A549 (cell line): ENCODE measurements at regions not wholly inside any gene's neighbourhood (a gene's known extent, or its start where the extent isn't known, plus 50 kb on each side); places are given as distances from the start of the nearest gene placed in this dataset.

ENCODE experiments used
- ATAC-seq, 2 experiments: fragments of 200-7000 bp in 1 of 2; fragments of >200 bp in 1 of 2; cut with Nextera tagmentation in 1 of 2; cut with Tn5 transposase in 1 of 2; 3 replicates each; pipeline versions ENCODE4 v1.8.0 to v1.9.1; 2018 to 2020; ENCODE audit warnings: mild to moderate bottlenecking in 1 of 2, moderate library complexity in 1 of 2
- CTCF ChIA-PET: fragments of 300-600 bp; sonication (Branson Sonifier 250); formaldehyde crosslinking; extraction: SDS; loops from one replicate; lab custom pipeline; 2021; ENCODE audit warnings: antibody characterized with exemption, inconsistent platforms; lab: Yijun Ruan, JAX
- POLR2A ChIA-PET: fragments of 350-600 bp; formaldehyde crosslinking; extraction: SDS; loops from one replicate; lab custom pipeline; 2021; ENCODE audit warnings: antibody characterized with exemption, inconsistent platforms; lab: Yijun Ruan, JAX
- DNase-seq, 2 experiments: peaks; one replicate each; pipeline versions ENCODE4 v3.0.0 to v3.0.0-alpha.2; 2011 to 2016; ENCODE audit warnings: low read depth in 1 of 2, low spot score in 1 of 2
- FAIRE-seq: peaks from 2 replicates; lab custom pipeline; 2011; peaks lifted over from hg19 to GRCh38; lab: Jason Lieb, UNC
- H3K27ac ChIP-seq, 2 experiments: fragments of >200 bp; sonication (Bioruptor Twin); formaldehyde crosslinking; 3 replicates each; pipeline ENCODE4 v1.5.1; 2016 to 2017
- H3K4me1 ChIP-seq: fragments of >200 bp; sonication (Bioruptor Twin); formaldehyde crosslinking; 3 replicates; pipeline ENCODE4 v1.6.1; 2016
- H3K4me2 ChIP-seq: fragments of >200 bp; sonication (Bioruptor Twin); formaldehyde crosslinking; 3 replicates; pipeline ENCODE4 v1.6.1; 2016
- H3K4me3 ChIP-seq: fragments of >200 bp; sonication (Bioruptor Twin); formaldehyde crosslinking; 3 replicates; pipeline ENCODE4 v1.5.1; 2016
- H3K9me3 ChIP-seq: fragments of >200 bp; sonication (Bioruptor Twin); formaldehyde crosslinking; 3 replicates; pipeline ENCODE4 v1.6.1; 2016
- CBX2 ChIP-seq: fragments of 200-600 bp; sonication (generic); IDR thresholded peaks from 2 replicates; pipeline ENCODE4 v1.6.1; 2016; ENCODE audit warnings: low read depth, mild to moderate bottlenecking, borderline replicate concordance
- CHD2 ChIP-seq: fragments of 150-350 bp; IDR thresholded peaks from 2 replicates; pipeline ENCODE4 v1.6.1; 2014; ENCODE audit warnings: low read length; ENCODE audit not compliant: partially characterized antibody
- CHD4 ChIP-seq: fragments of 200-600 bp; sonication (generic); IDR thresholded peaks from 2 replicates; pipeline ENCODE4 v1.6.1; 2016; ENCODE audit warnings: antibody characterized with exemption, mild to moderate bottlenecking, borderline replicate concordance
- EHF ChIP-seq: fragments of 250-450 bp; sonication (Bioruptor Pico); IDR thresholded peaks from 2 replicates; pipeline ENCODE4 v1.5.0; 2020; ENCODE audit warnings: mild to moderate bottlenecking
- ESRRA ChIP-seq: fragments of 150-350 bp; IDR thresholded peaks from 2 replicates; pipeline ENCODE4 v1.6.1; 2014; ENCODE audit warnings: mild to moderate bottlenecking, low read length, borderline replicate concordance
- FOSB ChIP-seq: fragments of 250-450 bp; sonication (Bioruptor Pico); IDR thresholded peaks from 2 replicates; pipeline ENCODE4 v1.5.0; 2020; ENCODE audit warnings: mild to moderate bottlenecking, moderate library complexity
- HOXA7 ChIP-seq: fragments of 250-450 bp; sonication (Bioruptor Pico); IDR thresholded peaks from 2 replicates; pipeline ENCODE4 v1.5.0; 2020; ENCODE audit warnings: mild to moderate bottlenecking, moderate library complexity
- KDM1A ChIP-seq: fragments of 200-600 bp; sonication (generic); IDR thresholded peaks from 2 replicates; pipeline ENCODE4 v1.6.1; 2016; ENCODE audit warnings: low read depth, mild to moderate bottlenecking
- MAZ ChIP-seq: fragments of 150-350 bp; IDR thresholded peaks from 2 replicates; pipeline ENCODE4 v1.6.1; 2014; ENCODE audit warnings: antibody characterized with exemption, low read depth, low read length, borderline replicate concordance
- NPAS2 ChIP-seq: fragments of 250-450 bp; sonication (Bioruptor Pico); IDR thresholded peaks from 2 replicates; pipeline ENCODE4 v1.8.0; 2022; ENCODE audit warnings: mild to moderate bottlenecking, moderate library complexity, borderline replicate concordance
- NR3C1 ChIP-seq: fragments of >200 bp; sonication (Bioruptor Twin); formaldehyde crosslinking; IDR thresholded peaks from 3 replicates; pipeline ENCODE4 v1.6.1; 2017
- PHF8 ChIP-seq: fragments of 200-600 bp; sonication (generic); IDR thresholded peaks from 2 replicates; pipeline ENCODE4 v1.6.1; 2016; ENCODE audit warnings: low read depth, mild to moderate bottlenecking, antibody characterized with exemption, moderate library complexity, borderline replicate concordance
- POLR2A ChIP-seq: IDR thresholded peaks from 2 replicates; pipeline ENCODE4 v1.6.1; 2012; ENCODE audit warnings: mild to moderate bottlenecking, low read length
- POLR2AphosphoS2 ChIP-seq: conservative IDR thresholded peaks from 2 replicates; pipeline ENCODE4 v1.6.1; 2012; ENCODE audit warnings: low read length, improper control_type of control experiment, inconsistent platforms
- RNF2 ChIP-seq: fragments of 200-600 bp; sonication (generic); IDR thresholded peaks from 2 replicates; pipeline ENCODE4 v1.6.1; 2016; ENCODE audit warnings: low read depth, mild to moderate bottlenecking, antibody characterized with exemption, moderate library complexity, borderline replicate concordance
- TFCP2L1 ChIP-seq: fragments of 250-450 bp; sonication (Bioruptor Pico); IDR thresholded peaks from 2 replicates; pipeline ENCODE4 v1.5.0; 2021; ENCODE audit warnings: mild to moderate bottlenecking
- TP53 ChIP-seq: fragments of 250-450 bp; sonication (Bioruptor Pico); IDR thresholded peaks from 2 replicates; pipeline ENCODE4 v1.5.0; 2021; ENCODE audit warnings: mild to moderate bottlenecking, moderate library complexity
- ZFP36 ChIP-seq: fragments of 450-650 bp; IDR thresholded peaks from 2 replicates; pipeline ENCODE4 v1.6.1; 2014; ENCODE audit warnings: borderline replicate concordance; ENCODE audit not compliant: partially characterized antibody
- WGBS: methylation state at CpG from one replicate; pipeline ENCODE4 v1.1.6; 2017; ENCODE audit errors: missing lambda C conversion rate; 5-methylcytosine and 5-hydroxymethylcytosine counted together
- TF ChIP-seq, protein P1 (sequence below): fragments of 200-600 bp; sonication (generic); IDR thresholded peaks from 2 replicates; pipeline ENCODE4 v1.6.1; 2016; ENCODE audit warnings: antibody characterized with exemption, mild to moderate bottlenecking, moderate library complexity

- Histone ChIP-seq H3K9me3 (peaks cover 8% of the 10 kb centered on the region; the same call in 1 of the 3 replicates), H3K4me2 (no peak overlapping the region), H3K4me1 (no peaks in the 10 kb centered on the region), H3K27ac (no peak overlapping the region), H3K4me3 (no peak overlapping the region)
- CTCF ChIA-PET: no interaction called here
- POLR2A ChIA-PET: no interaction called here
- no peak for DNase-seq
- no peak for FAIRE-seq
- WGBS: 21% methylated on average over 10 of the region's 10 CpGs
- TF ChIP-seq RNF2 (no peak), FOSB (CRISPR knock-in tag) (no peak), ESRRA (no peak), MAZ (no peak), PHF8 (no peak), HOXA7 (no peak), POLR2AphosphoS2 (no peak), ZFP36 (no peak), CHD4 (no peak), TP53 (CRISPR knock-in tag) (no peak), CHD2 (no peak), POLR2A (no peak), CBX2 (no peak), NR3C1 (no peak), TFCP2L1 (CRISPR knock-in tag) (no peak), NPAS2 (CRISPR knock-in tag) (no peak), EHF (CRISPR knock-in tag) (no peak)
- TF ChIP-seq, protein P1, sequence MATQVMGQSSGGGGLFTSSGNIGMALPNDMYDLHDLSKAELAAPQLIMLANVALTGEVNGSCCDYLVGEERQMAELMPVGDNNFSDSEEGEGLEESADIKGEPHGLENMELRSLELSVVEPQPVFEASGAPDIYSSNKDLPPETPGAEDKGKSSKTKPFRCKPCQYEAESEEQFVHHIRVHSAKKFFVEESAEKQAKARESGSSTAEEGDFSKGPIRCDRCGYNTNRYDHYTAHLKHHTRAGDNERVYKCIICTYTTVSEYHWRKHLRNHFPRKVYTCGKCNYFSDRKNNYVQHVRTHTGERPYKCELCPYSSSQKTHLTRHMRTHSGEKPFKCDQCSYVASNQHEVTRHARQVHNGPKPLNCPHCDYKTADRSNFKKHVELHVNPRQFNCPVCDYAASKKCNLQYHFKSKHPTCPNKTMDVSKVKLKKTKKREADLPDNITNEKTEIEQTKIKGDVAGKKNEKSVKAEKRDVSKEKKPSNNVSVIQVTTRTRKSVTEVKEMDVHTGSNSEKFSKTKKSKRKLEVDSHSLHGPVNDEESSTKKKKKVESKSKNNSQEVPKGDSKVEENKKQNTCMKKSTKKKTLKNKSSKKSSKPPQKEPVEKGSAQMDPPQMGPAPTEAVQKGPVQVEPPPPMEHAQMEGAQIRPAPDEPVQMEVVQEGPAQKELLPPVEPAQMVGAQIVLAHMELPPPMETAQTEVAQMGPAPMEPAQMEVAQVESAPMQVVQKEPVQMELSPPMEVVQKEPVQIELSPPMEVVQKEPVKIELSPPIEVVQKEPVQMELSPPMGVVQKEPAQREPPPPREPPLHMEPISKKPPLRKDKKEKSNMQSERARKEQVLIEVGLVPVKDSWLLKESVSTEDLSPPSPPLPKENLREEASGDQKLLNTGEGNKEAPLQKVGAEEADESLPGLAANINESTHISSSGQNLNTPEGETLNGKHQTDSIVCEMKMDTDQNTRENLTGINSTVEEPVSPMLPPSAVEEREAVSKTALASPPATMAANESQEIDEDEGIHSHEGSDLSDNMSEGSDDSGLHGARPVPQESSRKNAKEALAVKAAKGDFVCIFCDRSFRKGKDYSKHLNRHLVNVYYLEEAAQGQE: no peak
- ATAC-seq: no peak
Measured at GRCh38 chr2:16192416-16193216, 252.3 kb downstream of the MYCN start.

GRCh38 chr2:16191431-16192200, 251.3 kb downstream of the MYCN start:
- FAIRE-seq (no peak), ATAC-seq (no peak), DNase-seq (no peak)
- no peak overlapping the region for H3K27ac ChIP-seq
- peaks cover 8% of the 10 kb centered on the region; the same call in 1 of the 3 replicates for H3K9me3 ChIP-seq
- no peaks in the 10 kb centered on the region for H3K4me1 ChIP-seq
- no peak for TF ChIP-seq TFCP2L1 (CRISPR knock-in tag)
- TF ChIP-seq KDM1A: no peak
- ChIA-PET POLR2A (no interaction called here), CTCF (no interaction called here)
- no peak overlapping the region for H3K4me2 ChIP-seq
- WGBS: 45% methylated on average over 10 of the region's 10 CpGs
- no peak overlapping the region for H3K4me3 ChIP-seq
